Smooth muscle cell (in vitro differentiated cells): ENCODE measurements at regions not wholly inside any gene's neighbourhood (a gene's known extent, or its start where the extent isn't known, plus 50 kb on each side); places are given as distances from the start of the nearest gene placed in this dataset.

Source experiments
- DNase-seq: peaks from one replicate; lab custom pipeline; 2025; ENCODE audit not compliant: unreplicated experiment; lab: John Stamatoyannopoulos, UW
- H2AFZ ChIP-seq: fragments of 200-600 bp; sonication (generic); 2 replicates; pipeline ENCODE4 v1.6.0; 2016; ENCODE audit warnings: antibody characterized with exemption, low read depth, mild to moderate bottlenecking
- H3F3A ChIP-seq: fragments of 200-600 bp; sonication (generic); 2 replicates; pipeline ENCODE4 v1.6.0; 2017; ENCODE audit warnings: antibody characterized with exemption, low read depth
- H3K27ac ChIP-seq: fragments of 200-600 bp; sonication (generic); 2 replicates; pipeline ENCODE4 v1.5.1; 2016; ENCODE audit warnings: low read depth, mild to moderate bottlenecking
- H3K27me3 ChIP-seq: fragments of 200-600 bp; sonication (generic); 2 replicates; pipeline ENCODE4 v1.6.1; 2016; ENCODE audit warnings: low read depth, mild to moderate bottlenecking
- H3K36me3 ChIP-seq: fragments of 200-600 bp; sonication (generic); 2 replicates; pipeline ENCODE4 v1.5.1; 2016; ENCODE audit warnings: low read depth
- H3K4me1 ChIP-seq: fragments of 200-600 bp; sonication (generic); 2 replicates; pipeline ENCODE4 v1.5.1; 2016; ENCODE audit warnings: low read depth
- H3K4me2 ChIP-seq: fragments of 200-600 bp; sonication (generic); 2 replicates; pipeline ENCODE4 v1.6.0; 2016; ENCODE audit warnings: mild to moderate bottlenecking
- H3K4me3 ChIP-seq: fragments of 200-600 bp; sonication (generic); 2 replicates; pipeline ENCODE4 v1.5.1; 2016; ENCODE audit warnings: mild to moderate bottlenecking
- H3K79me2 ChIP-seq: fragments of 200-600 bp; sonication (generic); 2 replicates; pipeline ENCODE4 v1.6.0; 2016; ENCODE audit warnings: low read depth, mild to moderate bottlenecking
- H3K9ac ChIP-seq: fragments of 200-600 bp; sonication (generic); 2 replicates; pipeline ENCODE4 v1.6.0; 2016; ENCODE audit warnings: low read depth
- H3K9me3 ChIP-seq: fragments of 200-600 bp; sonication (generic); replicated peaks from 2 replicates; pipeline ENCODE4 v1.5.1; 2016; ENCODE audit warnings: low read depth
- H4K20me1 ChIP-seq: fragments of 200-600 bp; sonication (generic); 2 replicates; pipeline ENCODE4 v1.6.0; 2016; ENCODE audit warnings: low read depth
- CTCF ChIP-seq: fragments of 200-600 bp; sonication (generic); IDR thresholded peaks from 2 replicates; pipeline ENCODE4 v1.5.1; 2017; ENCODE audit warnings: borderline replicate concordance, mild to moderate bottlenecking, antibody characterized with exemption; ENCODE audit not compliant: insufficient read depth, poor library complexity, severe bottlenecking
- WGBS: methylation state at CpG from one replicate; pipeline ENCODE4 v1.1.7; 2016; ENCODE audit warnings: low lambda C conversion rate; 5-methylcytosine and 5-hydroxymethylcytosine counted together

GRCh38 chr13:111937777-111938311 is 129.1 kb upstream of the SOX1 start:
- peak overlapping the region; percentile 74 for H3K9ac ChIP-seq
- no peaks in the 10 kb centered on the region for H3K9me3 ChIP-seq
- no peak overlapping the region for H2AFZ ChIP-seq
- DNase-seq = no peak
- H4K20me1 ChIP-seq = no peaks in the 10 kb centered on the region
- H3F3A ChIP-seq = no peaks in the 10 kb centered on the region
- 62% methylated on average over 9 of the region's 9 CpGs for WGBS
- H3K4me1 ChIP-seq = no peaks in the 10 kb centered on the region
- H3K27me3 ChIP-seq = no peaks in the 10 kb centered on the region
- H3K4me3 ChIP-seq = no peak overlapping the region
- peak overlapping the region; percentile 75 for H3K4me2 ChIP-seq
- TF ChIP-seq CTCF = no peak
- peak overlapping the region; percentile 87 for H3K27ac ChIP-seq
- no peaks in the 10 kb centered on the region for H3K79me2 ChIP-seq
- H3K36me3 ChIP-seq = no peaks in the 10 kb centered on the region

- Histone ChIP-seq H3K4me1 (no peaks in the 10 kb centered on the region), H3K9ac (no peak overlapping the region), H3K36me3 (no peaks in the 10 kb centered on the region), H3K9me3 (no peaks in the 10 kb centered on the region), H3K4me2 (no peak overlapping the region), H3K79me2 (no peaks in the 10 kb centered on the region), H3K4me3 (no peak overlapping the region), H3K27me3 (no peaks in the 10 kb centered on the region), H3K27ac (peak overlapping the region; percentile 87), H2AFZ (no peak overlapping the region), H3F3A (no peaks in the 10 kb centered on the region), H4K20me1 (no peaks in the 10 kb centered on the region)
- DNase-seq = no peak
- TF ChIP-seq CTCF = no peak
- WGBS = 81% methylated on average over 14 of the region's 14 CpGs
These were observed 127.9 kb upstream of the SOX1 start for GRCh38 chr13:111938741-111939665.

GRCh38 chr13:111939666-111940278 is 127.2 kb upstream of the SOX1 start:
- no peaks in the 10 kb centered on the region for H4K20me1 ChIP-seq
- H3K27me3 ChIP-seq = no peaks in the 10 kb centered on the region
- H3K9me3 ChIP-seq = no peaks in the 10 kb centered on the region
- H3K79me2 ChIP-seq = no peaks in the 10 kb centered on the region
- H3K4me3 ChIP-seq = no peak overlapping the region
- TF ChIP-seq CTCF = no peak
- no peaks in the 10 kb centered on the region for H3K4me1 ChIP-seq
- H3K4me2 ChIP-seq = no peak overlapping the region
- no peaks in the 10 kb centered on the region for H3K36me3 ChIP-seq
- DNase-seq = no peak
- 92% methylated on average over 3 of the region's 3 CpGs for WGBS
- no peak overlapping the region for H3K9ac ChIP-seq
- H3K27ac ChIP-seq = no peak overlapping the region
- no peaks in the 10 kb centered on the region for H3F3A ChIP-seq
- no peak overlapping the region for H2AFZ ChIP-seq
